Keratinocyte (primary cell): ENCODE measurements at regions not wholly inside any gene's neighbourhood (a gene's known extent, or its start where the extent isn't known, plus 50 kb on each side); places are given as distances from the start of the nearest gene placed in this dataset.
"Not testable (repeated sequence)": the region's sequence is repeated elsewhere in the genome, so short reads cannot be mapped to it uniquely, and the experiment has no call there.

Experiments used
- CTCF ChIP-seq, 3 experiments: IDR thresholded peaks in 1 of 3; conservative IDR thresholded peaks in 1 of 3; optimal IDR thresholded peaks in 1 of 3; 2 replicates in 2 of 3; 3 replicates in 1 of 3; pipeline versions ENCODE3 to v1.5.1; 2011; ENCODE audit warnings: low read length in 3 of 3, mild to moderate bottlenecking in 3 of 3, moderate library complexity in 2 of 3, control low read depth in 1 of 3, inconsistent platforms in 1 of 3; ENCODE audit not compliant: insufficient read depth in 2 of 3; ENCODE audit errors: extremely low read depth in 1 of 3
- EZH2 ChIP-seq: IDR thresholded peaks from one replicate; pipeline ENCODE4 v1.6.1; 2012; ENCODE audit warnings: inconsistent platforms, mild to moderate bottlenecking, low read length, moderate library complexity

GRCh38 chr20:25898663-25899062 lies 202.0 kb upstream of the ZNF337 start:
- TF ChIP-seq CTCF (optimal IDR thresholded peaks at IDR 0.05 in 1 of 3, IDR thresholded peaks at IDR 0.05 in 1 of 3, conservative IDR thresholded peaks at IDR 0.05 in 1 of 3; ENCODE audit: extremely low read depth in 1 of 3, insufficient read depth in 2 of 3, low read length in 3 of 3); EZH2: not testable (repeated sequence)
